Neuron (in vitro differentiated cells): ENCODE measurements at regions not wholly inside any gene's neighbourhood (a gene's known extent, or its start where the extent isn't known, plus 50 kb on each side); places are given as distances from the start of the nearest gene placed in this dataset.
"Not testable (repeated sequence)": the region's sequence is repeated elsewhere in the genome, so short reads cannot be mapped to it uniquely, and the experiment has no call there.

Experiments used
- H2AFZ ChIP-seq: one replicate; pipeline ENCODE4 v1.6.1; 2013; ENCODE audit warnings: low read depth, mild to moderate bottlenecking, inconsistent platforms, low read length, moderate library complexity
- H3K27me3 ChIP-seq: one replicate; pipeline ENCODE4 v1.6.1; 2013; ENCODE audit warnings: low read length; ENCODE audit not compliant: insufficient read depth
- H3K36me3 ChIP-seq: one replicate; pipeline ENCODE4 v1.6.1; 2013; ENCODE audit warnings: low read length; ENCODE audit not compliant: insufficient read depth
- H3K4me1 ChIP-seq: one replicate; pipeline ENCODE4 v1.6.1; 2013; ENCODE audit warnings: low read length; ENCODE audit not compliant: insufficient read depth
- H3K4me3 ChIP-seq: 2 replicates; pipeline ENCODE4 v1.5.1; 2013; ENCODE audit warnings: mild to moderate bottlenecking, low read length, moderate library complexity
- H3K9me3 ChIP-seq: one replicate; pipeline ENCODE4 v1.6.1; 2013; ENCODE audit warnings: low read length

GRCh38 chr10:55629793-55630490 is 731.1 kb downstream of the ZWINT start:
- Histone ChIP-seq H3K27me3 (peaks cover 9% of the 10 kb centered on the region), H3K9me3 (no peaks in the 10 kb centered on the region), H3K4me3 (peak overlapping the region; percentile 64), H3K36me3 (no peaks in the 10 kb centered on the region), H2AFZ (peak overlapping the region; percentile 93), H3K4me1 (peaks cover 11% of the 10 kb centered on the region)

DNA sequence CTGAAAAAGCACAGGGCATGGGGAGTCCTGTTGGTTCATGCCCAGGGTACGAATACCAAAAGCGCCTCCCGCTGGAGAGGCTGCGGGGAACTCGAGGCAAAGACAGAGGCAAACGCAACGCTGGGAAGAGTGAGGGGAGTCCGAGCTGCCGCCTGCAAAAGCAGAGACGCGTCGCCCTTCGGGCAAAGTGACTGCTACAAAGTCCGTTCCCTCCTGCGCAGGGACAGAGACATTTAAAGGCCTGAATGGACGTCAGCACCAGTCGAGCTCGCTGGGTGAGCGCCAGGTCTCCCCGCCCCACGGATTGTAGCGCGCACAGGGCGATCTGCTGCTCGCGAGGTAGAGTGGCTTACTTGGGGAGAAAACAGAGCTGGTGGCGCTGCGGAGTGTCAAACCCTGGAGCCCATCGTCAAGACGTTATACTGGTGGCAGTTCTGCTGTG is 732.8 kb downstream of the ZWINT start:
- Histone ChIP-seq H3K4me3 (peak overlapping the region; percentile 70), H3K9me3 (no peaks in the 10 kb centered on the region), H3K27me3 (peaks cover 9% of the 10 kb centered on the region), H3K4me1 (peaks cover 11% of the 10 kb centered on the region), H2AFZ (peak overlapping the region; percentile 98), H3K36me3 (no peaks in the 10 kb centered on the region)

DNA sequence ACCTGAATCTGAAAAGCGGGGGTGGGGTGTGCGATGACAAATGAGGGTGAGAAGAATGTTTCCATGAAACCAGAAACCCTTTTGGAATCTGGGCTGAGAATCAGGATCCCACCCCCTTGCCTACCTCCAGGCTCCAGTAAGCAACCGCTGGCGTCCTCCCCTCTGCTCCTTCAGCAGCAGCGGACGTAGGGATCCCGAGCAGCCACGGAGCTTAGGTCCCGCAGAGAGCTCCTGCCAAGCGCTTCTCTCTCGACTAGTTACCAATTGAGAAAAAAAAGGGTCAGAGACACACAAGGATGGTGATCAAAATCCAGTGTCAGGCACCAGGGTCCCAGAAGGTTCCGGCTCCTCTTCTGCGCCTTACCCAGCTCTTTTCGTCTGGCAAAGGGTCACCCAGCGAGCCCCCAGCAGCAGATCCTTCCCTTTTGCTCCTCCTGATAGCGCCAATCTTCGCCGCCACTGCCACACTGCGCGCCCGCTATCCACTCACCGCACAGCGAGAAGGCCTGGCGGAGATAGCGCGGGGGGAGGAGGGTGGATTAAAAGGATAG is 733.5 kb downstream of the ZWINT start:
- H3K27me3 ChIP-seq, result peaks cover 9% of the 10 kb centered on the region
- H3K4me3 ChIP-seq, result peak overlapping the region; percentile 70
- peaks cover 11% of the 10 kb centered on the region for H3K4me1 ChIP-seq
- H3K36me3 ChIP-seq, result no peaks in the 10 kb centered on the region
- peak overlapping the region; percentile 98 for H2AFZ ChIP-seq
- no peaks in the 10 kb centered on the region for H3K9me3 ChIP-seq

- not testable (repeated sequence) for H3K27me3 ChIP-seq, H3K36me3 ChIP-seq, H3K9me3 ChIP-seq, H3K4me1 ChIP-seq, H2AFZ ChIP-seq
- H3K4me3 ChIP-seq, result peak overlapping the region; percentile 40
These were observed 759.2 kb downstream of the ZWINT start for GRCh38 chr10:55601690-55602478.

GRCh38 chr10:55551603-55552002 is 750.6 kb upstream of the PCDH15 start:
- Histone ChIP-seq H2AFZ (no peak overlapping the region), H3K27me3 (no peaks in the 10 kb centered on the region), H3K4me3 (no peak overlapping the region), H3K4me1 (no peaks in the 10 kb centered on the region), H3K36me3 (no peaks in the 10 kb centered on the region), H3K9me3 (no peaks in the 10 kb centered on the region)

DNA sequence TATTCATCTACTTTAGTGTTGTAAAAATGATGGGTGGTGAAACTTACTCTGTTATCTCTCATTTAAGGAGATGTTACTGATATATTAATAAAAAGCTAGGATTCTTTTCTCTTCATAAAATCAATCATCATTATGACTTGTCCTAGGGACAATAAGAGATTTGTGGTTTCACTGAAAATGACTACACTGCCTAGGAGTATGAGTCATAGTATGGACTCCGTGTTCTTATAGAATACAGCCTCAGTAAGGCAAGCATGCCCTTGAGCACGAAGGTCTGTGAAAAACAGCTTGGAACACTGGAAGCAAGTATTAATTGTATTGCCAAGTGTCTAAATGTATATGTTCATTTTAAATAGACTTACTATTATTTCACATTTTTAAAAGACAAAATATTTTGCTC is 749.2 kb upstream of the PCDH15 start:
- Histone ChIP-seq H3K27me3 (no peaks in the 10 kb centered on the region), H3K4me1 (no peaks in the 10 kb centered on the region), H3K36me3 (no peaks in the 10 kb centered on the region)

GRCh38 chr10:55537497-55537896 is 736.5 kb upstream of the PCDH15 start:
- not testable (repeated sequence) for H3K9me3 ChIP-seq, H3K36me3 ChIP-seq, H3K27me3 ChIP-seq, H2AFZ ChIP-seq, H3K4me1 ChIP-seq, H3K4me3 ChIP-seq

More for the DNA sequence above, 749.2 kb upstream of the PCDH15 start:
- no peak overlapping the region for H2AFZ ChIP-seq
- H3K9me3 ChIP-seq, result no peaks in the 10 kb centered on the region
- no peak overlapping the region for H3K4me3 ChIP-seq

DNA sequence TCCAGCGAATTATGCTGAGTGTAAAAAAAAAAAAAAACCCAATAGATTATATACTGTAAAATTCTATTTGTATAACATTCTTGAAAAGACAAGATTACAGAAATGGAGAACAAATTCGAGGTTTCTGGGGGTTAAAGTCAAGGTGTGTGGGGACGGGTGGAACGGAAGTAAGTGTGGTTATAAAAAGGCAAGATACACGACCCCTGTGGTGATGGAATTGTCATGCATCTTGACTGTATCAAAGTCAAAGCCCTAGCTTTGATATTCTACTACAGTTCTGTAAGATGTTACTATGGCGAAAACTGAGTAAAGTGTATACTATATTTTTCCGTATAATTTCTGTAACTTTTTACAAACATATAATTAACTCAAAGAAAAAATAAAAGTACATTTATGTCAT is 718.2 kb upstream of the PCDH15 start:
- no peaks in the 10 kb centered on the region for H3K27me3 ChIP-seq
- H3K36me3 ChIP-seq, result no peaks in the 10 kb centered on the region
- H2AFZ ChIP-seq, result no peak overlapping the region
- no peaks in the 10 kb centered on the region for H3K9me3 ChIP-seq
- peaks cover 2% of the 10 kb centered on the region for H3K4me1 ChIP-seq
- H3K4me3 ChIP-seq, result no peak overlapping the region

DNA sequence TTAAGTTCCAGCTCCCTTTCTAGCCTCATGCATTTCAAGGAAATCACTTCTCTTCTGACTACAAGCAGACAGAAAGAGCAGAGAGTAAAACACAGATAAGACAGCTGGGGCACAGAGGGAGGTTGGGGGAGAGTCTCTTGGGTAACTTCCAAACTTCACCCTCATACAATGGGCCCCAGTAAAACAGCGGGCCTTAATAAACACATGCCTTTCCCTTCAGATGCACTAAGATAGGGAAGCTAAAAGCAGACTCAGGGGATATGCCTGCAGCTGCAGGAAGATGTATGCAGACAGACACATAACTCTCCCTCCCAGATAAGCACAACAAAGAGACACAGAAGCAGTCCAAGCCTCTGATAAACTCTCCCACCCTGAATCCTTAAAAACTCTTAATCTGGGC is 717.4 kb upstream of the PCDH15 start:
- H3K4me3 ChIP-seq, H3K4me1 ChIP-seq, H3K9me3 ChIP-seq, H3K27me3 ChIP-seq, H3K36me3 ChIP-seq: not testable (repeated sequence)
- H2AFZ ChIP-seq, result peak overlapping the region; percentile 51

DNA sequence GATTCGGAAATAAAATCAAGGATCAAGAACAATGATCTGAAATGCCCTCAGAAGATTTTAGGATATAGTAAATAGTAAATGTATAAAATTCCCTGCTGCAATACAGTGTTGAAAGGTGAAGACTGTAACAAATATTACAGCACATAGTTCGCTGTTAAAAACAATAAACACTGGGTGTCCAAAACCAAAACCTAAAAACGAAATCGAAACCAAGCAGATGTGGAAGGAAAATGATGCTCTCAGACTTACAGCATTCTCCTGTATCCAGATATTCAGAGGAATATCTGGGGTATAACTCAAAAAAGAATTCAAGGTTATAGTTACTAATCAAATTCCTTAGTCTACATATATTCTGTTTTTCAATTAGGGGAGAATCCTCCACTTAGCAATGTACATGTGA is 708.1 kb upstream of the PCDH15 start:
- no peaks in the 10 kb centered on the region for H3K27me3 ChIP-seq
- H2AFZ ChIP-seq, result no peak overlapping the region
- no peaks in the 10 kb centered on the region for H3K4me1 ChIP-seq
- H3K4me3 ChIP-seq, result no peak overlapping the region
- no peaks in the 10 kb centered on the region for H3K9me3 ChIP-seq
- no peaks in the 10 kb centered on the region for H3K36me3 ChIP-seq

- Histone ChIP-seq H3K36me3 (no peaks in the 10 kb centered on the region), H3K9me3 (no peaks in the 10 kb centered on the region), H3K4me1 (no peaks in the 10 kb centered on the region), H2AFZ (no peak overlapping the region), H3K27me3 (no peaks in the 10 kb centered on the region), H3K4me3 (no peak overlapping the region)
These were observed 700.0 kb upstream of the PCDH15 start for GRCh38 chr10:55500931-55501559.

GRCh38 chr10:55497893-55498499 is 697.0 kb upstream of the PCDH15 start:
- Histone ChIP-seq H3K9me3 (no peaks in the 10 kb centered on the region), H3K4me1 (no peaks in the 10 kb centered on the region), H2AFZ (no peak overlapping the region), H3K27me3 (no peaks in the 10 kb centered on the region), H3K4me3 (no peak overlapping the region), H3K36me3 (no peaks in the 10 kb centered on the region)

DNA sequence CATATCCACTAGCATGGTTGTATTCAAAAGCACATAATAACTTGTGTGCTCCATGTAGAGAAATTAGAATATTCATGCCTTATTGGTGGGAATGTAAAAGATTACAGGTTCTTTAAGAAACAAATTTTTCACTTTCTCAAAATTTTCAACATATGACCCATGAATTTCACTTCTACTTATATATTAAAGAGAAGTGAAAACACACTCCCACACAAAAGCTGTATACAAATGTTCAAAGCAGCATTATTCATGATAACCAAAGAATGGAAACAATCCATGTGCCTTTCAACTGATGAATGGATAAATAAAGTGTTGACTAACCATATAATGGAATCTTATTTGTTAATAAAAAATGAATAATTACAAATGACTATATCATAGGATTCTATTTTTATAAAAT is 694.5 kb upstream of the PCDH15 start:
- Histone ChIP-seq H3K4me3 (no peak overlapping the region), H3K4me1 (no peaks in the 10 kb centered on the region), H3K36me3 (no peaks in the 10 kb centered on the region), H3K9me3 (no peaks in the 10 kb centered on the region), H3K27me3 (no peaks in the 10 kb centered on the region), H2AFZ (no peak overlapping the region)
